NT2/D1 (cell line): ENCODE measurements at regions not wholly inside any gene's neighbourhood (a gene's known extent, or its start where the extent isn't known, plus 50 kb on each side); places are given as distances from the start of the nearest gene placed in this dataset.

ENCODE experiments used
- DNase-seq: peaks from one replicate; pipeline ENCODE4 v3.0.0-alpha.2; 2011; ENCODE audit warnings: low read depth, low spot score
- H3K27me3 ChIP-seq: 2 replicates; pipeline ENCODE4 v1.6.0; 2011; ENCODE audit warnings: mild to moderate bottlenecking; ENCODE audit not compliant: insufficient read length, insufficient read depth
- H3K36me3 ChIP-seq: 2 replicates; pipeline ENCODE4 v1.6.1; 2011; ENCODE audit warnings: mild to moderate bottlenecking, low read length, mixed read lengths; ENCODE audit not compliant: insufficient read depth, insufficient read length
- H3K4me1 ChIP-seq: 2 replicates; pipeline ENCODE4 v1.5.1; 2011; ENCODE audit not compliant: insufficient read depth, insufficient read length
- H3K4me3 ChIP-seq: 2 replicates; pipeline ENCODE4 v1.5.1; 2011; ENCODE audit warnings: low read depth; ENCODE audit not compliant: insufficient read length
- H3K9ac ChIP-seq: 2 replicates; pipeline ENCODE4 v1.6.0; 2011; ENCODE audit warnings: low read depth; ENCODE audit not compliant: insufficient read length
- H3K9me3 ChIP-seq: 2 replicates; pipeline ENCODE4 v1.5.1; 2011; ENCODE audit warnings: mild to moderate bottlenecking, low read length; ENCODE audit not compliant: insufficient read depth
- SUZ12 ChIP-seq: IDR thresholded peaks from 2 replicates; pipeline ENCODE4 v1.6.1; 2011; ENCODE audit not compliant: insufficient read length, insufficient read depth; ENCODE audit errors: extremely low read depth
- YY1 ChIP-seq: IDR thresholded peaks from 2 replicates; pipeline ENCODE4 v1.6.1; 2011; ENCODE audit not compliant: insufficient read length, insufficient read depth
- ZNF274 ChIP-seq: IDR thresholded peaks from 2 replicates; pipeline ENCODE4 v1.6.1; 2011; ENCODE audit warnings: mild to moderate bottlenecking, low read depth, low read length

- no peak for DNase-seq
- TF ChIP-seq YY1 (no peak), SUZ12 (no peak), ZNF274 (no peak)
- H3K27me3 ChIP-seq, result no peaks in the 10 kb centered on the region
- no peaks in the 10 kb centered on the region for H3K9me3 ChIP-seq
- no peak overlapping the region for H3K9ac ChIP-seq
- no peak overlapping the region for H3K4me3 ChIP-seq
- no peaks in the 10 kb centered on the region for H3K4me1 ChIP-seq
- no peaks in the 10 kb centered on the region for H3K36me3 ChIP-seq
These were observed 185.2 kb downstream of the MZT1 start for GRCh38 chr13:72542241-72542640.

GRCh38 chr13:72541674-72542073 is 185.8 kb downstream of the MZT1 start:
- no peaks in the 10 kb centered on the region for H3K36me3 ChIP-seq
- no peak for TF ChIP-seq SUZ12
- TF ChIP-seq ZNF274, result no peak
- H3K4me1 ChIP-seq, result no peaks in the 10 kb centered on the region
- H3K4me3 ChIP-seq, result no peak overlapping the region
- no peaks in the 10 kb centered on the region for H3K9me3 ChIP-seq
- H3K9ac ChIP-seq, result no peak overlapping the region
- H3K27me3 ChIP-seq, result no peaks in the 10 kb centered on the region
- DNase-seq, result no peak

GRCh38 chr13:72540881-72541280 is 186.5 kb downstream of the MZT1 start:
- no peaks in the 10 kb centered on the region for H3K4me1 ChIP-seq
- no peak for DNase-seq
- H3K9me3 ChIP-seq, result no peaks in the 10 kb centered on the region
- no peak overlapping the region for H3K9ac ChIP-seq
- no peak overlapping the region for H3K4me3 ChIP-seq
- no peaks in the 10 kb centered on the region for H3K36me3 ChIP-seq
- TF ChIP-seq SUZ12, result no peak
- no peak for TF ChIP-seq ZNF274
- TF ChIP-seq YY1, result no peak
- H3K27me3 ChIP-seq, result no peaks in the 10 kb centered on the region

- H3K4me1 ChIP-seq, result no peaks in the 10 kb centered on the region
- H3K9ac ChIP-seq, result no peak overlapping the region
- TF ChIP-seq ZNF274, result no peak
- TF ChIP-seq SUZ12, result no peak
- H3K36me3 ChIP-seq, result no peaks in the 10 kb centered on the region
- H3K9me3 ChIP-seq, result no peaks in the 10 kb centered on the region
- H3K4me3 ChIP-seq, result no peak overlapping the region
- H3K27me3 ChIP-seq, result no peaks in the 10 kb centered on the region
- no peak for DNase-seq
These were observed 187.5 kb downstream of the MZT1 start for GRCh38 chr13:72539925-72540324.

- H3K9me3 ChIP-seq, result no peaks in the 10 kb centered on the region
- no peaks in the 10 kb centered on the region for H3K36me3 ChIP-seq
- H3K4me1 ChIP-seq, result no peaks in the 10 kb centered on the region
- no peak for TF ChIP-seq ZNF274
- no peaks in the 10 kb centered on the region for H3K27me3 ChIP-seq
- H3K4me3 ChIP-seq, result no peak overlapping the region
- H3K9ac ChIP-seq, result no peak overlapping the region
- no peak for DNase-seq
These were observed 189.6 kb downstream of the MZT1 start for GRCh38 chr13:72537782-72538181.

- DNase-seq, result no peak
- no peaks in the 10 kb centered on the region for H3K36me3 ChIP-seq
- no peaks in the 10 kb centered on the region for H3K9me3 ChIP-seq
- H3K4me3 ChIP-seq, result no peak overlapping the region
- no peaks in the 10 kb centered on the region for H3K4me1 ChIP-seq
- TF ChIP-seq YY1 (no peak), SUZ12 (no peak), ZNF274 (no peak)
- H3K9ac ChIP-seq, result no peak overlapping the region
- H3K27me3 ChIP-seq, result no peaks in the 10 kb centered on the region
These were observed 190.0 kb downstream of the MZT1 start for GRCh38 chr13:72537395-72537780.

GRCh38 chr13:72536714-72537394 is 190.6 kb downstream of the MZT1 start:
- Histone ChIP-seq H3K4me1 (no peaks in the 10 kb centered on the region), H3K9ac (no peak overlapping the region), H3K9me3 (no peaks in the 10 kb centered on the region), H3K27me3 (no peaks in the 10 kb centered on the region), H3K4me3 (no peak overlapping the region), H3K36me3 (no peaks in the 10 kb centered on the region)
- no peak for DNase-seq
- TF ChIP-seq YY1 (no peak), SUZ12 (no peak)

- H3K9ac ChIP-seq, result no peak overlapping the region
- DNase-seq, result no peak
- H3K36me3 ChIP-seq, result no peaks in the 10 kb centered on the region
- no peaks in the 10 kb centered on the region for H3K4me1 ChIP-seq
- H3K27me3 ChIP-seq, result no peaks in the 10 kb centered on the region
- no peak overlapping the region for H3K4me3 ChIP-seq
- no peaks in the 10 kb centered on the region for H3K9me3 ChIP-seq
- TF ChIP-seq SUZ12 (no peak), YY1 (no peak)
These were observed 192.3 kb downstream of the MZT1 start for GRCh38 chr13:72534951-72535640.
